ENCODE measurements at regions not wholly inside any gene's neighbourhood (a gene's known extent, or its start where the extent isn't known, plus 50 kb on each side); places are given as distances from the start of the nearest gene placed in this dataset.
"Not testable (repeated sequence)": the region's sequence is repeated elsewhere in the genome, so short reads cannot be mapped to it uniquely, and the experiment has no call there.

- not testable (repeated sequence) for TF ChIP-seq CTCF (IDR thresholded peaks at IDR 0.05; ENCODE audit: extremely low read depth in 1 of 2, insufficient read depth in 1 of 2, low read depth in 1 of 2, low read length in 2 of 2); EZH2 (IDR thresholded peaks at IDR 0.05; ENCODE audit: borderline replicate concordance, low read depth, low read length, severe bottlenecking)
Measured at GRCh38 chr3:72497501-72497900, 350.7 kb downstream of the SHQ1 start.

Data from endothelial cell of umbilical vein (primary cell).